OCI-LY7 (cell line): ENCODE measurements at regions not wholly inside any gene's neighbourhood (a gene's known extent, or its start where the extent isn't known, plus 50 kb on each side); places are given as distances from the start of the nearest gene placed in this dataset.

ENCODE experiments used
- BruUV-seq: library from RNA; stranded (reverse); fragments of 400-500 nt; replicated peaks from 2 replicates; lab custom pipeline; 2021; lab: Mats Ljungman, UMichigan
- CTCF ChIA-PET: fragments of 300-600 bp; sonication (Branson Sonifier 250); formaldehyde crosslinking; loops from one replicate; lab custom pipeline; 2022; ENCODE audit warnings: antibody characterized with exemption; ENCODE audit not compliant: unreplicated experiment; lab: Charles Lee
- POLR2A ChIA-PET: fragments of 300-600 bp; sonication (Branson Sonifier 250); formaldehyde crosslinking; loops from one replicate; lab custom pipeline; 2022; ENCODE audit warnings: antibody characterized with exemption; lab: Charles Lee
- DNase-seq: peaks from one replicate; pipeline ENCODE4 v3.0.0-alpha.2; 2015; ENCODE audit warnings: low spot score
- H2AFZ ChIP-seq: fragments of 200-600 bp; sonication (generic), shearing (Covaris generic); 2 replicates; pipeline ENCODE4 v1.6.1; 2014; ENCODE audit warnings: mild to moderate bottlenecking, antibody characterized with exemption, low read length, moderate library complexity
- H3K27ac ChIP-seq: fragments of 200-600 bp; sonication (generic); 2 replicates; pipeline ENCODE4 v1.5.1; 2014; ENCODE audit warnings: mixed run types, low read depth, mild to moderate bottlenecking, moderate library complexity, low read length, inconsistent platforms; ENCODE audit not compliant: poor library complexity, severe bottlenecking
- H3K36me3 ChIP-seq: fragments of 200-600 bp; sonication (generic); 2 replicates; pipeline ENCODE4 v1.6.1; 2014; ENCODE audit warnings: mild to moderate bottlenecking, antibody characterized with exemption, low read length, moderate library complexity, mixed read lengths; ENCODE audit not compliant: insufficient read depth
- H3K4me1 ChIP-seq: fragments of 200-600 bp; sonication (generic); 2 replicates; pipeline ENCODE4 v1.5.1; 2014; ENCODE audit warnings: mild to moderate bottlenecking, low read length; ENCODE audit not compliant: insufficient read depth, poor library complexity, severe bottlenecking
- H3K4me2 ChIP-seq: fragments of 200-600 bp; sonication (generic); 2 replicates; pipeline ENCODE4 v1.6.1; 2014; ENCODE audit warnings: mild to moderate bottlenecking, low read length
- H3K4me3 ChIP-seq: fragments of 200-600 bp; sonication (generic); 2 replicates; pipeline ENCODE4 v1.5.1; 2014; ENCODE audit warnings: mild to moderate bottlenecking, low read depth, low read length; ENCODE audit not compliant: poor library complexity, severe bottlenecking
- H3K79me2 ChIP-seq: fragments of 200-600 bp; sonication (generic); 2 replicates; pipeline ENCODE4 v1.6.1; 2016; ENCODE audit warnings: low read depth, mild to moderate bottlenecking, low read length, moderate library complexity, mixed read lengths; ENCODE audit not compliant: insufficient read depth
- H3K9me2 ChIP-seq: fragments of 200-600 bp; sonication (generic); 2 replicates; pipeline ENCODE4 v1.6.1; 2016; ENCODE audit warnings: mild to moderate bottlenecking, low read length, mixed read lengths; ENCODE audit not compliant: insufficient read depth
- H3K9me3 ChIP-seq: fragments of 200-600 bp; sonication (generic); 2 replicates; pipeline ENCODE4 v1.6.1; 2014; ENCODE audit warnings: mild to moderate bottlenecking, mixed run types, low read length, mixed read lengths
- H4K20me1 ChIP-seq: fragments of 200-600 bp; sonication (generic); 2 replicates; pipeline ENCODE4 v1.6.1; 2014; ENCODE audit warnings: mild to moderate bottlenecking, antibody characterized with exemption, low read length, moderate library complexity, mixed read lengths; ENCODE audit not compliant: insufficient read depth
- EZH2phosphoT487 ChIP-seq: fragments of 200-600 bp; sonication (generic); IDR thresholded peaks from 2 replicates; pipeline ENCODE4 v1.6.1; 2018; ENCODE audit warnings: low read depth, borderline replicate concordance, mild to moderate bottlenecking, mixed run types, antibody characterized with exemption, low read length, moderate library complexity, mixed read lengths
- intact Hi-C: fragments of 100-400 bp; cut with micrococcal nuclease; formaldehyde crosslinking; loops from one replicate; pipeline ENCODE4 v1.10.0; 2022; ENCODE audit not compliant: unreplicated experiment
- TF ChIP-seq, protein P1 (sequence below): fragments of 200-600 bp; sonication (generic); conservative IDR thresholded peaks from 2 replicates; pipeline ENCODE4 v1.5.1; 2014; ENCODE audit warnings: mild to moderate bottlenecking, antibody characterized with exemption, low read length, moderate library complexity, mixed read lengths

DNA sequence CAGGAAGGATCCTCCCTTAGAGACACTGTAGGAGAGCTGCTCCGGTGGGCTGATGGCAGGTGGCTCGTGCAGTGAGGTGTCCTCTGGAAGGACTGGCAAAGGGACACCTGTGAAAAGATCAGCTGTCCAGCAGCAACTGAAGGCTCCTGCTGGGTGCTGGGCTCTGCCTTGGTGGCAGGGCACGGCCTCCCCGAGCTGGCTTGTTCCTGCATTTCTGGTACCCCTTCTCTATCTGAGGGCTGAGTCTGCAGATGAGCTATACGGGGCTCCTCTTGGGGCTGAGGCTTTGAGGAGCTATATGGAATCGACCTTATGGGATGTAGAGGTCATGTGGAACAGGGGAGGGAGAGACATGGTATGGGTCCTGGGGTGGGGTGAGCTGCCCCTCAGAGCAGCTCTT lies 875.8 kb downstream of the BRD1 start:
- H3K4me1 ChIP-seq = no peaks in the 10 kb centered on the region
- H4K20me1 ChIP-seq = no peaks in the 10 kb centered on the region
- POLR2A ChIA-PET = interaction anchor here (0.6 kb wide), 1 partner anchor 46 kb away, joined by 3 read pairs; no protein-coding TSS in a partner anchor
- TF ChIP-seq, protein P1, sequence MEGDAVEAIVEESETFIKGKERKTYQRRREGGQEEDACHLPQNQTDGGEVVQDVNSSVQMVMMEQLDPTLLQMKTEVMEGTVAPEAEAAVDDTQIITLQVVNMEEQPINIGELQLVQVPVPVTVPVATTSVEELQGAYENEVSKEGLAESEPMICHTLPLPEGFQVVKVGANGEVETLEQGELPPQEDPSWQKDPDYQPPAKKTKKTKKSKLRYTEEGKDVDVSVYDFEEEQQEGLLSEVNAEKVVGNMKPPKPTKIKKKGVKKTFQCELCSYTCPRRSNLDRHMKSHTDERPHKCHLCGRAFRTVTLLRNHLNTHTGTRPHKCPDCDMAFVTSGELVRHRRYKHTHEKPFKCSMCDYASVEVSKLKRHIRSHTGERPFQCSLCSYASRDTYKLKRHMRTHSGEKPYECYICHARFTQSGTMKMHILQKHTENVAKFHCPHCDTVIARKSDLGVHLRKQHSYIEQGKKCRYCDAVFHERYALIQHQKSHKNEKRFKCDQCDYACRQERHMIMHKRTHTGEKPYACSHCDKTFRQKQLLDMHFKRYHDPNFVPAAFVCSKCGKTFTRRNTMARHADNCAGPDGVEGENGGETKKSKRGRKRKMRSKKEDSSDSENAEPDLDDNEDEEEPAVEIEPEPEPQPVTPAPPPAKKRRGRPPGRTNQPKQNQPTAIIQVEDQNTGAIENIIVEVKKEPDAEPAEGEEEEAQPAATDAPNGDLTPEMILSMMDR = no peak
- TF ChIP-seq EZH2phosphoT487 = no peak
- H3K27ac ChIP-seq = no peak overlapping the region
- intact Hi-C loops = no loop called here
- H3K36me3 ChIP-seq = no peaks in the 10 kb centered on the region
- no peak overlapping the region for H3K4me3 ChIP-seq
- CTCF ChIA-PET = no interaction called here
- H3K79me2 ChIP-seq = no peaks in the 10 kb centered on the region
- no peak overlapping the region for H2AFZ ChIP-seq
- no TSS peak for BruUV-seq
- no peaks in the 10 kb centered on the region for H3K9me3 ChIP-seq
- no peaks in the 10 kb centered on the region for H3K9me2 ChIP-seq
- no peak for DNase-seq
- no peak overlapping the region for H3K4me2 ChIP-seq

DNA sequence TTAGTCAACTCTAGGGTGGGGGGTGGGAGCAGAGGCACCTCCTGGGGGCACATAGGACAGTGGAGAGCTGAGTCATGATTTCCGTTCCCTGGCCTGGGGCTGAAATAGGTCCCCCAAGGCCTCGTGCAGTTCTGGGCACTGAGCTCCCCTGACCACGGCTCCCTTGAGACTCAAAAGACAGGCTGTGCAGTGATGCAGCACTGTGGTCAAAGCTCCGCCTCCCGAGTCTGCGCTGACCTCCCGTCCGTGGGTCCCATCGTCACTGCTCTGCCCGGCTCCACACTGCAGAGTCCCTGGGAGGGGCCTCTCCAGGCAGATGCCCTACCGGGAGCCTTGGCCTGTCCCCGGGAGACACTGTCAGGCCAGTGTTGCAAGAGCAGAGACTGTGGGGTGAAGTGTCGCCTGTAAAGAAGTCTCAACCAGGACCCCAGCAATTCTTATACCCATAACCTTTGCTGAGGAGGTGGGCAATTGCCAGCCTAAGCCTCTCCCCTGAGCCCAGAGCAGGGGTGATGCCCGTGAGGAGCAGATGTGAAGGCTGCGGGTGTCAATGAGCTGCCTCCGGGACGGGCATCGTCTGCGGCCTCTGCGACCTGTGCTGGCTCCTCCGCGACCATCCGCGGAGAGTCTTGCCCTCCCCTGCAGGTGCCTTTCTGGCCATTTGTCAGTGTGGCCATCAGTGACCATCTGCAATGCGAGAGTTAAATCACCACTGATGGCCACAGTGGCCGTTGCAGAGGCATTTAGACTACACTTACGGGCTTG lies 877.3 kb downstream of the BRD1 start:
- no peaks in the 10 kb centered on the region for H3K79me2 ChIP-seq
- no peaks in the 10 kb centered on the region for H3K36me3 ChIP-seq
- H3K4me1 ChIP-seq = no peaks in the 10 kb centered on the region
- BruUV-seq = no TSS peak
- TF ChIP-seq, protein P1 = no peak
- no peak for TF ChIP-seq EZH2phosphoT487
- no peaks in the 10 kb centered on the region for H3K9me3 ChIP-seq
- intact Hi-C loops = no loop called here
- no peak for DNase-seq
- no peak overlapping the region for H2AFZ ChIP-seq
- no peak overlapping the region for H3K4me3 ChIP-seq
- no peaks in the 10 kb centered on the region for H3K9me2 ChIP-seq
- CTCF ChIA-PET = no interaction called here
- no peaks in the 10 kb centered on the region for H4K20me1 ChIP-seq
- no peak overlapping the region for H3K4me2 ChIP-seq
- no peak overlapping the region for H3K27ac ChIP-seq
- POLR2A ChIA-PET = no interaction called here

DNA sequence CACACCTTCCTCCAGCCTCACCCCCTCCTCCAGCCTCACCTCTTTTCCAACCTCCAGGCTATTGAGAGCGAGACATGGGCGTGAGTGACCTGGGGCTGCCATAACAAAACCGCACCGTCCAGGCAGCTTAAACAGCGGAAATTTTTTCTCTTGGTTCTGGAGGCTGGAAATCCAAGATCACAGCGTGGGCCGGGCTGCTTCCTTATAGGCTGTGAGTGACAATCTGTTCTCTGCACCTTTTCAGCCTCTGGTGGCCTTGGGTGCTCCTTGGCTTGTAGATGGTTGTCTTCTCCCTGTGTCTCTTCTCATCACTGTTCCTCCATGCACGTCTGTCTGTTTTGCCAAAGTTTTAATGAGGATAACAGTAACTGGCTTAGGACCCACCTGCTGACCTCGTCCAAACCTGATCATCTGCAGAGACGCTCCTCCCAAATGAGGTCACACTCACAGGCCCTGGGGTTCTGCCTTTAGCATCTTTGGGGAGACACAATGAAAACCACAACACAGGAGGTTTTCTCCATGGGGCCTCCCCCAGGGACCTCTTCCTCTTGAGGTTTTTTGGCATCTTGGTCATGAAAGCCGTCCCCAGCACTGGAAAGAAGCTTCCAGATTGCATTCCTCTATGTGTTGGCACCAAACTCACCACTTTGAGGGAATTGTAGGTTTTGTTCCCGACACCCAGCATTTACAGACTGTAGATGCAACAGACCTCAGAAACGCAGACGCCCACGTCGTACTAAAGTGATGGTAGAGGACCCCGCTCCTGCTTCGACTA lies 878.1 kb downstream of the BRD1 start:
- TF ChIP-seq EZH2phosphoT487 = no peak
- TF ChIP-seq, protein P1 = no peak
- Histone ChIP-seq H3K9me3 (no peaks in the 10 kb centered on the region), H2AFZ (no peak overlapping the region), H4K20me1 (no peaks in the 10 kb centered on the region), H3K4me2 (no peak overlapping the region), H3K79me2 (no peaks in the 10 kb centered on the region), H3K9me2 (no peaks in the 10 kb centered on the region), H3K27ac (no peak overlapping the region), H3K36me3 (no peaks in the 10 kb centered on the region), H3K4me3 (no peak overlapping the region), H3K4me1 (no peaks in the 10 kb centered on the region)
- no TSS peak for BruUV-seq
- no peak for DNase-seq
- CTCF ChIA-PET = no interaction called here
- POLR2A ChIA-PET = no interaction called here
- intact Hi-C loops = no loop called here
